Esophagus muscularis mucosa (tissue), 4 donors: ENCODE measurements at regions not wholly inside any gene's neighbourhood (a gene's known extent, or its start where the extent isn't known, plus 50 kb on each side); places are given as distances from the start of the nearest gene placed in this dataset.

Experiments
- DNase-seq: peaks from one replicate; pipeline ENCODE4 v3.0.0-alpha.2; 2017; ENCODE audit errors: extremely low spot score
- H3K27ac ChIP-seq, 4 donors: fragments of 200-600 bp; sonication (generic); replicated peaks in 1 of 4; 1 replicate in 3 of 4; 2 replicates in 1 of 4; pipeline ENCODE4 v1.5.1; 2016 to 2019; ENCODE audit warnings: mild to moderate bottlenecking in 1 of 4
- H3K27me3 ChIP-seq, 4 donors: fragments of 200-600 bp; sonication (generic); one replicate each; pipeline versions ENCODE4 v1.5.1 to v1.6.0; 2016 to 2019
- H3K36me3 ChIP-seq, 4 donors: fragments of 200-600 bp; sonication (generic); one replicate each; pipeline ENCODE4 v1.5.1; 2016 to 2019
- H3K4me1 ChIP-seq, 4 donors: fragments of 200-600 bp; sonication (generic); one replicate each; pipeline ENCODE4 v1.5.1; 2016 to 2019
- H3K4me3 ChIP-seq, 4 donors: fragments of 200-600 bp; sonication (generic); 1 replicate in 2 of 4; 2 replicates in 2 of 4; pipeline ENCODE4 v1.5.1; 2016 to 2019; ENCODE audit warnings: mild to moderate bottlenecking in 4 of 4, moderate library complexity in 1 of 4
- H3K9me3 ChIP-seq, 4 donors: fragments of 200-600 bp; sonication (generic); 1 replicate in 3 of 4; 2 replicates in 1 of 4; pipeline ENCODE4 v1.5.1; 2016 to 2019
- EP300 ChIP-seq: sonication (generic); formaldehyde crosslinking; IDR thresholded peaks from one replicate; pipeline ENCODE4 v1.6.1; 2017; ENCODE audit warnings: antibody characterized with exemption
- POLR2A ChIP-seq: fragments of 450-650 bp; IDR thresholded peaks from one replicate; pipeline ENCODE4 v1.6.1; 2017; ENCODE audit warnings: antibody characterized with exemption, moderate library complexity, mild to moderate bottlenecking, low read depth
- POLR2AphosphoS5 ChIP-seq, 2 donors: sonication (generic); formaldehyde crosslinking; IDR thresholded peaks; one replicate each; pipeline ENCODE4 v1.6.1; 2017; ENCODE audit warnings: antibody characterized with exemption in 2 of 2
- WGBS: methylation state at CpG from one replicate; pipeline ENCODE4 v1.1.5; 2018; 5-methylcytosine and 5-hydroxymethylcytosine counted together
- intact Hi-C: fragments of 100-400 bp; cut with DNase I; formaldehyde crosslinking; loops from one replicate; pipeline ENCODE4 v1.15.1; 2023
- TF ChIP-seq, protein P1 (sequence below), 3 experiments: fragments of 200-600 bp in 2 of 3; fragments of 450-650 bp in 1 of 3; sonication (generic) in 2 of 3; IDR thresholded peaks; one replicate each; pipeline ENCODE4 v1.5.1; 2017 to 2019; ENCODE audit warnings: antibody characterized with exemption in 3 of 3, mild to moderate bottlenecking in 2 of 3, moderate library complexity in 1 of 3

DNA sequence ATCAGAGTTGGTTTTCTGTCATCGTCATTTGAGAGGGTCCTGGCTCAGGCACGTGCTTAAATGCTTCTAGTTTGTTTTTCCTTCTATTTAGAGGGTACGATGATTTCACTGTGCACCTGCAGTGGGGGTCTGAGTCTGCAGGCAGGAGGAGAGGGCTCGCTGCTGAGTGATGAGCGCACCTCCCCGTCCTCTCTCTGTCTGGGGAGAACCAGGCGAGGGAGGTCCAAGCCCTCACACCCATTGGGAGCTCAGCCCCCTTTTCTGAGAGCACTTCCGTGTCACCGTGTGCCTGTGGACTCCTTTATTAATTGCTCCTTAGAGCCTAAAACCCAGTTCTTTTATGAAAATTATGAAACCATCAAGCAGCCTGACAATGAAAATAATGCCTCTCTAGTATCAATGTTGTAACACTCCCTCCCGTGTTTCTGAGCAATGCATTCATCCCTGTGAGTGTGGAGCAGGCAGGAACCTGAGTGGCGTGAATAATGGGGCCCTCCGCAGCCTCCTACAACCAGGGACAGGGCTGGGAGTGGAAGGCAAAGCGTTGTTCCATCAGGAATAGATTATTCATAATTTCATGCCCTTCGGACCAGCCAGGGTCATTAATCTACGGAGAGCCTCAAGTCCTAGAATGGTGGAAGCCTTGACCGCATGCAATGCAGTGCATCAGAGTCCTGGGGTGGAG is 191.6 kb downstream of the UQCRFS1 start:
- WGBS = 77% methylated on average over 15 of the region's 16 CpGs
- H3K27ac ChIP-seq = no peak overlapping the region
- H3K9me3 ChIP-seq = no peaks in the 10 kb centered on the region
- H3K27me3 ChIP-seq = peaks cover 0 to 47% (median 0%) of the 10 kb centered on the region in 4 donors
- no peak for DNase-seq
- no peak overlapping the region for H3K4me3 ChIP-seq
- TF ChIP-seq, protein P1, sequence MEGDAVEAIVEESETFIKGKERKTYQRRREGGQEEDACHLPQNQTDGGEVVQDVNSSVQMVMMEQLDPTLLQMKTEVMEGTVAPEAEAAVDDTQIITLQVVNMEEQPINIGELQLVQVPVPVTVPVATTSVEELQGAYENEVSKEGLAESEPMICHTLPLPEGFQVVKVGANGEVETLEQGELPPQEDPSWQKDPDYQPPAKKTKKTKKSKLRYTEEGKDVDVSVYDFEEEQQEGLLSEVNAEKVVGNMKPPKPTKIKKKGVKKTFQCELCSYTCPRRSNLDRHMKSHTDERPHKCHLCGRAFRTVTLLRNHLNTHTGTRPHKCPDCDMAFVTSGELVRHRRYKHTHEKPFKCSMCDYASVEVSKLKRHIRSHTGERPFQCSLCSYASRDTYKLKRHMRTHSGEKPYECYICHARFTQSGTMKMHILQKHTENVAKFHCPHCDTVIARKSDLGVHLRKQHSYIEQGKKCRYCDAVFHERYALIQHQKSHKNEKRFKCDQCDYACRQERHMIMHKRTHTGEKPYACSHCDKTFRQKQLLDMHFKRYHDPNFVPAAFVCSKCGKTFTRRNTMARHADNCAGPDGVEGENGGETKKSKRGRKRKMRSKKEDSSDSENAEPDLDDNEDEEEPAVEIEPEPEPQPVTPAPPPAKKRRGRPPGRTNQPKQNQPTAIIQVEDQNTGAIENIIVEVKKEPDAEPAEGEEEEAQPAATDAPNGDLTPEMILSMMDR (IDR thresholded peaks at IDR 0.05) = no peak
- TF ChIP-seq POLR2AphosphoS5 (IDR thresholded peaks at IDR 0.05) = no peak
- TF ChIP-seq POLR2A = no peak
- TF ChIP-seq EP300 = no peak
- intact Hi-C loops = no loop called here
- H3K4me1 ChIP-seq = no peaks in the 10 kb centered on the region
- H3K36me3 ChIP-seq = no peaks in the 10 kb centered on the region

DNA sequence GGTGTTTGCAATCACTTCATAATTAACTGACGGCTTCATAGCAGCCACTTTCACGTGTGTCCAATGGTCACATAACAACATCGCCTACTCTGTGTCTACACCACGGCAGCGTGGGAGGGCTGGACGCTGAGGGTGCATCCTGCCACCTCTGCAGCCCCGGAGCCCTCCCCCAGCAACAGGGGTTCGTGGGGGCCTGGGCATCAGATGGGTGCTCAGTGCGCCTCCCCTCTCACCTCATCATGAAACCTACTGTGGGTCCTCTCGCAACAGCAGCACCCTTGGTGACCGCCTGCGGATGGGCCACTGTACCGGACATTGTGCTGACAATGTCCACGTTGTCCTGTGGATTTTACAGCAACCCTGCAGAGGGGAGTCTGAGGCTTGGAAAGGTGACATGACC is 193.5 kb downstream of the UQCRFS1 start:
- Histone ChIP-seq H3K27ac (no peak overlapping the region), H3K4me1 (no peaks in the 10 kb centered on the region), H3K9me3 (no peaks in the 10 kb centered on the region), H3K27me3 (peaks cover 0 to 55% (median 0%) of the 10 kb centered on the region in 4 donors), H3K36me3 (no peaks in the 10 kb centered on the region), H3K4me3 (no peak overlapping the region)
- no peak for DNase-seq
- 84% methylated on average over 10 of the region's 14 CpGs for WGBS
- intact Hi-C loops = no loop called here
- TF ChIP-seq POLR2A (no peak), EP300 (no peak), POLR2AphosphoS5 (IDR thresholded peaks at IDR 0.05) (no peak)
- TF ChIP-seq, protein P1 (IDR thresholded peaks at IDR 0.05) = no peak

DNA sequence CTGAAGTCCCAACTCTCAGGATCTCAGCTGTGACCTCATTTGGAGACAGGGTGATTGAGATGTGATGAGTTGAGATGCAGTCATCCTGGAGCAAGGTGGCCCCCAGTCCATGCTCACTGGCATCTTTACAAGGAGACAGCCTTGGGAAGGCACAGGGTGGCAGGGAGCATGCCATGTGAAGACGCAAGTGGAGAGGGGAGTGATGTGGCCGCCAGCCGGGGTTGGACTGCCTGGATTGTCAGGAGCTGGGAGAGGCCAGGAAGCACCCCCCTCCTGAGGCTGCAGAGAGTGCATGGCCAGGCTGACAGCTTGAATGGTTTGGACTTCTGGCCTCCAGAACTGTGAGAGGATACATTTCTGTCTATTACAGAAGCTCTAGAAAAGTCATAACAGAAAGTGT is 194.4 kb downstream of the UQCRFS1 start:
- TF ChIP-seq POLR2AphosphoS5 (IDR thresholded peaks at IDR 0.05) = no peak
- no peak for TF ChIP-seq EP300
- Histone ChIP-seq H3K36me3 (no peaks in the 10 kb centered on the region), H3K27me3 (peaks cover 0 to 55% (median 0%) of the 10 kb centered on the region in 4 donors), H3K9me3 (no peaks in the 10 kb centered on the region), H3K4me1 (no peaks in the 10 kb centered on the region), H3K27ac (no peak overlapping the region), H3K4me3 (no peak overlapping the region)
- no peak for DNase-seq
- intact Hi-C loops = no loop called here
- 82% methylated on average over 3 of the region's 3 CpGs for WGBS

DNA sequence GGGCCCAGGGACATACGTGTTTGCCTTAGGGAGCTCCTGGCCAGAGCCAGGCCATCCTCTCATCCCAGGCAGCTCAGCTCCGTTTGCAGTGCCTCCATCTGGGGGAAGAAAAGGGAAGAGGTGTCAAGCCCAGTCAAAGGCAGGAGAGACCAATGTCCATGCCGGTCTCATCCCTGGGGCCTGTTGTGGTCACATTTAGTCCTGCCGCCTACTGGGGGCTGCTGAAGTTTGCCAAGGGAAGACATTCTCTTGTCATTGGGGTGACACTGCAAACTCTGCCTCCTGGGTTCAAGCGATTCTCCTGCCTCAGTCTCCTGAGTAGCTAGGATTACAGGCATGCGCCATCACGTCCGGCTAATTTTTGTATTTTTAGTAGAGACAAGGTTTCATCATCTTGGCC is 195.2 kb downstream of the UQCRFS1 start:
- DNase-seq = no peak
- H3K36me3 ChIP-seq = no peaks in the 10 kb centered on the region
- TF ChIP-seq EP300 = no peak
- TF ChIP-seq POLR2AphosphoS5 (IDR thresholded peaks at IDR 0.05) = no peak
- TF ChIP-seq POLR2A = no peak
- TF ChIP-seq, protein P1 (IDR thresholded peaks at IDR 0.05) = no peak
- no peak overlapping the region for H3K4me3 ChIP-seq
- no peak overlapping the region for H3K27ac ChIP-seq
- no peaks in the 10 kb centered on the region for H3K4me1 ChIP-seq
- no peaks in the 10 kb centered on the region for H3K9me3 ChIP-seq
- H3K27me3 ChIP-seq = peaks cover 0 to 53% (median 0%) of the 10 kb centered on the region in 4 donors
- intact Hi-C loops = no loop called here
- WGBS = 70% methylated on average over 8 of the region's 8 CpGs

DNA sequence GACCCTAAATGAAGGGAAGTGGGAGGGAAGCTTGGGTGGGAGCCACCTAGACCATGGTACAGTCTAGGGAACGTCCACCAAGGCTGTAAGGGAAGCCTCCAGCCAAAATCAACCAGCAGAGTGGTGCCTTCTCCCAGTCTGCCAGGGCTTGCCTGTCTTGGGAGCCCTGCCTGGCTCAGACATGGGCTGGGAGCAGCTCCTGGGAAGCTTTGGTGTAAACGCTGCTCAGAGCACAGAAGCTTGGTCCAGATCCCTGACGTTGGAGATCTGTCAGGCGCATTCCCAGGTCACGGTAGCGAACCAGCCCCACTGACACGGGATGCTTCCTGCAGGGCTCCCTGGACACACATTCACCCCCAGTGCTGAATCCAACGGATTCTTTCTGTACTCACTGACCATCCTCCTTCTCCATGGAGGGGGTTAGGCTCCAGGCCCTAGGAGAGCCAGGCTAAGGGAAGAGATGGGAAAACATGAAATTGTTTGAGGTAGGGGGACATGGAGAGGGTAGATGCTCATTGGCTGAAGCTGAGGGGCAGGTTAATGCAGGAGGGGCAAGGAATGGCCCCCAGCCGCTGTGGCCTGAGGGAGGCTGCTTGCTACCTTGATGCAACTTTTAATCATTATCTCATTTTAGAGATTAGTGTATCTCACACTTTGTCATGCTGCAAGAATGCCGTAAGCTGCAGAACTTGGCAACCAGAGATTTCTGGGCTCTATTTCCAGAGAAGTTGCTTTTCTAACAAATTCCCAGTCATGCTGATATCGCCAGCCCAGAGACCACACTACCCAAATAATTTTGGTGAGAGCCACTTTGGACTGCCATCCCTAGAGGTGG is 195.8 kb downstream of the UQCRFS1 start:
- TF ChIP-seq POLR2A (no peak), POLR2AphosphoS5 (IDR thresholded peaks at IDR 0.05) (no peak), EP300 (no peak)
- TF ChIP-seq, protein P1 (IDR thresholded peaks at IDR 0.05) = no peak

More for the DNA sequence above, 195.8 kb downstream of the UQCRFS1 start:
- Histone ChIP-seq H3K4me1 (no peaks in the 10 kb centered on the region), H3K36me3 (no peaks in the 10 kb centered on the region), H3K9me3 (no peaks in the 10 kb centered on the region), H3K27me3 (peaks cover 0 to 49% (median 0%) of the 10 kb centered on the region in 4 donors), H3K4me3 (no peak overlapping the region), H3K27ac (no peak overlapping the region)
- intact Hi-C loops = no loop called here
- 48% methylated on average over 6 of the region's 11 CpGs for WGBS
- no peak for DNase-seq
